Endothelial cell of umbilical vein (primary cell): ENCODE measurements at regions not wholly inside any gene's neighbourhood (a gene's known extent, or its start where the extent isn't known, plus 50 kb on each side); places are given as distances from the start of the nearest gene placed in this dataset.

Experiments used
- BruUV-seq: library from RNA; stranded (reverse); fragments of 400-500 nt; replicated peaks from 2 replicates; lab custom pipeline; 2021; lab: Mats Ljungman, UMichigan
- CTCF ChIA-PET: fragments of 300-600, 350-600 bp; sonication (Branson Sonifier 250); formaldehyde crosslinking; loops from one replicate; lab custom pipeline; 2021; ENCODE audit warnings: antibody characterized with exemption, inconsistent platforms; lab: Charles Lee
- POLR2A ChIA-PET: fragments of 300-600, 350-600 bp; sonication (Branson Sonifier 250); formaldehyde crosslinking; loops from one replicate; lab custom pipeline; 2021; ENCODE audit warnings: antibody characterized with exemption, inconsistent platforms; lab: Charles Lee
- DNase-seq: peaks from one replicate; pipeline ENCODE4 v3.0.0-alpha.2; 2011; ENCODE audit warnings: low read depth, low spot score
- FAIRE-seq: peaks from 2 replicates; lab custom pipeline; 2011; peaks lifted over from hg19 to GRCh38; lab: Jason Lieb, UNC
- H2AFZ ChIP-seq: 2 replicates; pipeline ENCODE4 v1.6.0; 2012; ENCODE audit warnings: low read depth, low read length, control low read depth, inconsistent platforms
- H3K27ac ChIP-seq: 2 replicates; pipeline ENCODE4 v1.5.1; 2011; ENCODE audit warnings: low read depth, mild to moderate bottlenecking, control low read depth, low read length, moderate library complexity; ENCODE audit not compliant: insufficient read depth
- H3K27me3 ChIP-seq, 2 experiments: 2 replicates each; pipeline versions ENCODE4 v1.6.0 to v1.6.1; 2011; ENCODE audit warnings: low read length in 2 of 2, mixed read lengths in 1 of 2; ENCODE audit not compliant: control insufficient read depth in 2 of 2, insufficient read depth in 2 of 2
- H3K36me3 ChIP-seq, 2 experiments: 2 replicates in 1 of 2; 3 replicates in 1 of 2; pipeline ENCODE4 v1.5.1; 2011; ENCODE audit warnings: low read length in 2 of 2, mild to moderate bottlenecking in 1 of 2, moderate library complexity in 1 of 2; ENCODE audit not compliant: control insufficient read depth in 2 of 2, insufficient read depth in 2 of 2; ENCODE audit errors: extremely low read depth in 1 of 2
- H3K4me1 ChIP-seq: 3 replicates; pipeline ENCODE4 v1.5.1; 2011; ENCODE audit warnings: mild to moderate bottlenecking, low read length; ENCODE audit not compliant: control insufficient read depth, insufficient read depth; ENCODE audit errors: extremely low read depth
- H3K4me2 ChIP-seq: 2 replicates; pipeline ENCODE4 v1.6.1; 2011; ENCODE audit warnings: low read length, control low read depth, mixed read lengths; ENCODE audit not compliant: insufficient read depth
- H3K4me3 ChIP-seq, 3 experiments: fragments of 200-600 bp in 1 of 3; sonication (generic), shearing (Covaris generic) in 1 of 3; replicated peaks in 1 of 3; 2 replicates each; pipeline ENCODE4 v1.5.1; 2011 to 2016; ENCODE audit warnings: control low read depth in 3 of 3, low read length in 3 of 3, mild to moderate bottlenecking in 2 of 3, inconsistent platforms in 1 of 3, low read depth in 1 of 3, moderate library complexity in 1 of 3; ENCODE audit not compliant: insufficient read depth in 1 of 3
- H3K79me2 ChIP-seq: 2 replicates; pipeline ENCODE4 v1.6.0; 2012; ENCODE audit warnings: low read length, inconsistent platforms; ENCODE audit not compliant: control insufficient read depth, insufficient read depth
- H3K9ac ChIP-seq: replicated peaks from 2 replicates; pipeline ENCODE3; 2011; ENCODE audit warnings: low read length, control low read depth; ENCODE audit not compliant: insufficient read depth; ENCODE audit errors: extremely low read depth
- H3K9me1 ChIP-seq: replicated peaks from 3 replicates; pipeline ENCODE4 v1.6.0; 2011; ENCODE audit warnings: mild to moderate bottlenecking, low read length; ENCODE audit not compliant: control insufficient read depth, insufficient read depth; ENCODE audit errors: extremely low read depth
- H3K9me3 ChIP-seq: replicated peaks from 2 replicates; pipeline ENCODE4 v1.5.1; 2012; ENCODE audit warnings: low read length, inconsistent platforms; ENCODE audit not compliant: control insufficient read depth, insufficient read depth
- H4K20me1 ChIP-seq: replicated peaks from 2 replicates; pipeline ENCODE3; 2011; ENCODE audit warnings: mild to moderate bottlenecking, low read length; ENCODE audit not compliant: control insufficient read depth, insufficient read depth; ENCODE audit errors: extremely low read depth
- EZH2 ChIP-seq: IDR thresholded peaks from 2 replicates; pipeline ENCODE4 v1.6.1; 2012; ENCODE audit warnings: borderline replicate concordance, low read depth, mild to moderate bottlenecking, moderate library complexity, low read length, inconsistent platforms; ENCODE audit not compliant: severe bottlenecking
- FOS ChIP-seq: IDR thresholded peaks from 2 replicates; pipeline ENCODE4 v1.6.1; 2011; ENCODE audit warnings: mild to moderate bottlenecking, low read length, moderate library complexity, borderline replicate concordance; ENCODE audit not compliant: insufficient read depth
- GATA2 ChIP-seq: IDR thresholded peaks from 2 replicates; pipeline ENCODE4 v1.7.0; 2011; ENCODE audit warnings: low read depth, mild to moderate bottlenecking, moderate library complexity, mixed read lengths, low read length; ENCODE audit not compliant: insufficient read length, insufficient read depth
- JUN ChIP-seq: IDR thresholded peaks from 2 replicates; pipeline ENCODE4 v1.6.1; 2011; ENCODE audit warnings: borderline replicate concordance, low read depth; ENCODE audit not compliant: insufficient read length, insufficient read depth
- MYC ChIP-seq: IDR thresholded peaks from one replicate; pipeline ENCODE4 v1.6.1; 2011; ENCODE audit warnings: mild to moderate bottlenecking, low read depth, low read length
- POLR2A ChIP-seq: IDR thresholded peaks from 2 replicates; pipeline ENCODE4 v1.6.1; 2012; ENCODE audit warnings: low read depth, mild to moderate bottlenecking, control low read depth, low read length
- POLR2AphosphoS5 ChIP-seq: IDR thresholded peaks from 2 replicates; pipeline ENCODE4 v1.6.1; 2012; ENCODE audit warnings: low read depth, mild to moderate bottlenecking, control low read depth, low read length, moderate library complexity; ENCODE audit not compliant: insufficient read depth
- dilution Hi-C: fragments of 300-500 bp; cut with MboI; formaldehyde crosslinking; loops from one replicate; pipeline ENCODE4 v1.15.0; 2019; ENCODE audit warnings: low sequenced_read_pairs; ENCODE audit not compliant: extremely low pct_ligation_motif_present
- intact Hi-C: fragments of 100-400 bp; cut with micrococcal nuclease; formaldehyde crosslinking; loops from one replicate; pipeline ENCODE4 v1.10.0; 2022
- TF ChIP-seq, protein P1 (sequence below): IDR thresholded peaks from 2 replicates; pipeline ENCODE4 v1.6.1; 2011; ENCODE audit not compliant: insufficient read depth, insufficient read length
- TF ChIP-seq, protein P2 (sequence below), 2 donors: IDR thresholded peaks; 1 replicate in 1 of 2; 2 replicates in 1 of 2; pipeline ENCODE4 v1.5.1; 2011; ENCODE audit warnings: low read length in 2 of 2, mild to moderate bottlenecking in 2 of 2, moderate library complexity in 2 of 2, control low read depth in 1 of 2, inconsistent platforms in 1 of 2, low read depth in 1 of 2; ENCODE audit not compliant: insufficient read depth in 1 of 2; ENCODE audit errors: extremely low read depth in 1 of 2

DNA sequence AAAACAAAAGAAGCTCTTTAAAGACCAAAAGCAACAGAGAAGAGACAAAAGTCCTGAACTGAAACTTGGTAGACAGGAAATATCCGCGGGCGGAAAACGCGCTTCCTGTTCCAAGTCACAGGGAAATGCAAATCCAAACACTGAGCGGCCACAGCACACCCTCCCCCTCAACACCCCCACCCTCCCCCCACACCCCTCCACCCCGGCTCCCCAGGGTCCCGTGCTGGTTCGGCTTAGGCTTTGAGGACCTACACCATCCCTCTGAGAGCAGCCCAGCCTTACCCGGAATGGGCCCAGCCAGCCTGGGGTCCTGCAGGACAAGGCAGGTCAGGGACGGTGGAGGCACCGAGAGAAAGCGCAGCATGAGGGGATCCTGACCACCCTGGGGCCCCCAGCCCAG, 160.4 kb downstream of the BRD1 start:
- no peaks in the 10 kb centered on the region for H4K20me1 ChIP-seq
- dilution Hi-C loops (no loop called here), intact Hi-C loops (loop anchor here (1.0 kb wide), 1 partner anchor 10 kb away; no protein-coding TSS in a partner anchor)
- no TSS peak for BruUV-seq
- no peaks in the 10 kb centered on the region for H3K9me3 ChIP-seq
- peak overlapping the region; percentile 89 for H3K4me2 ChIP-seq
- peaks cover 12 to 13% of the 10 kb centered on the region in 2 experiments for H3K27me3 ChIP-seq
- peak; percentile 88 for FAIRE-seq
- peak overlapping the region; percentile 70 for H2AFZ ChIP-seq
- H3K36me3 ChIP-seq = no peaks in the 10 kb centered on the region
- no peaks in the 10 kb centered on the region for H3K79me2 ChIP-seq
- peak overlapping the region; percentile 80 for H3K27ac ChIP-seq
- CTCF ChIA-PET = interaction anchor here (1.4 to 1.5 kb wide), 2 partner anchors 10 to 34 kb away, joined by 4 to 8 read pairs; no protein-coding TSS in a partner anchor
- no peaks in the 10 kb centered on the region for H3K9me1 ChIP-seq
- peak; percentile 39 for DNase-seq
- POLR2A ChIA-PET = interaction anchor here (0.8 kb wide), 1 partner anchor 10 kb away, joined by 3 read pairs; no protein-coding TSS in a partner anchor
- TF ChIP-seq JUN = no peak
- peak; percentile 42 for TF ChIP-seq POLR2AphosphoS5
- H3K9ac ChIP-seq = peak overlapping the region; percentile 72
- H3K4me3 ChIP-seq = peak overlapping the region in 1 of 3 experiments; percentile 60
- peaks cover 15% of the 10 kb centered on the region for H3K4me1 ChIP-seq

DNA sequence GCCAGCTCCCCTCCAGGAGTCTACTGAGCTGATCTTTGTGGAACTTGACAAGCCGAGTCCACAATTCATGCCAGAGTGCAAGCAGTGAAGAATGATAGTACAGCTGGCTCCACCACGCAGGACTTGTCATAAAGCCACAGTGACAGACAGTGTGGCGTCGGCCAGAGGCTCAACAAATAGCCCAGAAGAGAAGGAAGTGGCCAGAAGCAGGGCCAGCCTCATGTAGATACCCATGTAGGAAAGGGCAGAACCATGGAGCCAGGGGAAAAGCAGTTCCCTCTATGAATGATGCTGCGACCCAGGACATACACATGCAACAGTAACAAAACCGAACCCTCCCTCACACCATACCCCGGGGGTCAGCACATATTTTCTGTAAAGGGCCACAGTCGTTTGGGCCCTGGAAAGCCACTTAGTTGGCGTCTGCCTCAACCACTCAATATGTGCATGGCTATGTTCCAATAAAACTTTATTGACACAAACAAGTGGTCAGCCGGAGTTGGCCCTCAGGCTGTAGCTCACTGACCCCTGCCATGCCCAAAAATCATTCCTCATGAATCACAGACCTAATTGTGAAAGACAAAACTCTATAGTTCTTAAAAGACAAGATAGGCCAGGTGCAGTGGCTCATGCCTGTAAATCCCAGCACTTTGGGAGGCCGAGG, 161.4 kb downstream of the BRD1 start:
- no peaks in the 10 kb centered on the region for H3K9me3 ChIP-seq
- no peak overlapping the region for H3K4me2 ChIP-seq
- dilution Hi-C loops (no loop called here), intact Hi-C loops (no loop called here)
- H3K4me3 ChIP-seq = no peak overlapping the region
- no peak for DNase-seq
- no peaks in the 10 kb centered on the region for H3K79me2 ChIP-seq
- peaks cover 15% of the 10 kb centered on the region for H3K4me1 ChIP-seq
- H3K9ac ChIP-seq = no peak overlapping the region
- ChIA-PET POLR2A (interaction anchor here (0.8 kb wide), 1 partner anchor 9 kb away, joined by 3 read pairs; no protein-coding TSS in a partner anchor), CTCF (interaction anchor here (1.4 to 1.5 kb wide), 2 partner anchors 9 to 33 kb away, joined by 4 to 8 read pairs; no protein-coding TSS in a partner anchor)
- H2AFZ ChIP-seq = no peak overlapping the region
- no peaks in the 10 kb centered on the region for H4K20me1 ChIP-seq
- no peak for FAIRE-seq
- no peak for TF ChIP-seq JUN
- TF ChIP-seq, protein P1, sequence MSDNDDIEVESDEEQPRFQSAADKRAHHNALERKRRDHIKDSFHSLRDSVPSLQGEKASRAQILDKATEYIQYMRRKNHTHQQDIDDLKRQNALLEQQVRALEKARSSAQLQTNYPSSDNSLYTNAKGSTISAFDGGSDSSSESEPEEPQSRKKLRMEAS = no peak
- TF ChIP-seq POLR2AphosphoS5 = no peak
- no peak for TF ChIP-seq MYC
- TF ChIP-seq GATA2 = no peak
- no peak for TF ChIP-seq EZH2
- no peak for TF ChIP-seq FOS
- TF ChIP-seq POLR2A = no peak
- TF ChIP-seq, protein P2, sequence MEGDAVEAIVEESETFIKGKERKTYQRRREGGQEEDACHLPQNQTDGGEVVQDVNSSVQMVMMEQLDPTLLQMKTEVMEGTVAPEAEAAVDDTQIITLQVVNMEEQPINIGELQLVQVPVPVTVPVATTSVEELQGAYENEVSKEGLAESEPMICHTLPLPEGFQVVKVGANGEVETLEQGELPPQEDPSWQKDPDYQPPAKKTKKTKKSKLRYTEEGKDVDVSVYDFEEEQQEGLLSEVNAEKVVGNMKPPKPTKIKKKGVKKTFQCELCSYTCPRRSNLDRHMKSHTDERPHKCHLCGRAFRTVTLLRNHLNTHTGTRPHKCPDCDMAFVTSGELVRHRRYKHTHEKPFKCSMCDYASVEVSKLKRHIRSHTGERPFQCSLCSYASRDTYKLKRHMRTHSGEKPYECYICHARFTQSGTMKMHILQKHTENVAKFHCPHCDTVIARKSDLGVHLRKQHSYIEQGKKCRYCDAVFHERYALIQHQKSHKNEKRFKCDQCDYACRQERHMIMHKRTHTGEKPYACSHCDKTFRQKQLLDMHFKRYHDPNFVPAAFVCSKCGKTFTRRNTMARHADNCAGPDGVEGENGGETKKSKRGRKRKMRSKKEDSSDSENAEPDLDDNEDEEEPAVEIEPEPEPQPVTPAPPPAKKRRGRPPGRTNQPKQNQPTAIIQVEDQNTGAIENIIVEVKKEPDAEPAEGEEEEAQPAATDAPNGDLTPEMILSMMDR (IDR thresholded peaks at IDR 0.05; ENCODE audit: extremely low read depth in 1 of 2, insufficient read depth in 1 of 2, low read depth in 1 of 2, low read length in 2 of 2) = no peak
- peaks cover 3 to 5% of the 10 kb centered on the region in 2 experiments for H3K27me3 ChIP-seq
- no TSS peak for BruUV-seq
- no peaks in the 10 kb centered on the region for H3K9me1 ChIP-seq
- no peaks in the 10 kb centered on the region for H3K36me3 ChIP-seq
- peak overlapping the region; percentile 80 for H3K27ac ChIP-seq
